ENCODE measurements at regions not wholly inside any gene's neighbourhood (a gene's known extent, or its start where the extent isn't known, plus 50 kb on each side); places are given as distances from the start of the nearest gene placed in this dataset.

DNA sequence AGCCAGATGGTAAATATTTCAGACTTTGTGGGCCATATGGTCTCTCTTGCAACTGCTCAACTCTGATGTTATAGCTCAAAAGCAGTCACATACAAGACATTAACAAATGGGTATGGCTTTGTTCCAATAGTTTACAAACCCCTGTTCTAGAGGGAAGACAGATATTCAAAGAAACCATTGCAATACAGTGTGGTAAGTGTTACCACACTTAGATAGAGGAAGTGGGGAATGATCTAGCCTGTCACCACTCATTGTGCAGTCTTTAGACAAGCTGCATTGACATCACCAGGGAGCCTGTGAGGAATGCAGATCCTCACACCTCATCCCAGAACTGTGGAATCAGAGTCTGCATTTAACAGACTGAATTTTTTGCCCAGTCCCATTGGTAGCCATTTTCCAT is 80.0 kb upstream of the RGS6 start:
- Histone ChIP-seq H3K4me3 (no peak overlapping the region), H3K4me1 (replicated peaks in 1 of 2) (peaks cover 3 to 8% of the 10 kb centered on the region in 2 donors), H3K27ac (no peak overlapping the region)
- in situ Hi-C loops (cut with MboI; ENCODE audit: low pct_unique_long_range_greater_than_20kb in 2 of 9, low sequenced_read_pairs in 9 of 9, unreplicated experiment in 9 of 9): no loop called here
- peak in 5 of 8 experiments; percentile 96 to 98 (median 97) for ATAC-seq (replicated peaks in 6 of 8)

DNA sequence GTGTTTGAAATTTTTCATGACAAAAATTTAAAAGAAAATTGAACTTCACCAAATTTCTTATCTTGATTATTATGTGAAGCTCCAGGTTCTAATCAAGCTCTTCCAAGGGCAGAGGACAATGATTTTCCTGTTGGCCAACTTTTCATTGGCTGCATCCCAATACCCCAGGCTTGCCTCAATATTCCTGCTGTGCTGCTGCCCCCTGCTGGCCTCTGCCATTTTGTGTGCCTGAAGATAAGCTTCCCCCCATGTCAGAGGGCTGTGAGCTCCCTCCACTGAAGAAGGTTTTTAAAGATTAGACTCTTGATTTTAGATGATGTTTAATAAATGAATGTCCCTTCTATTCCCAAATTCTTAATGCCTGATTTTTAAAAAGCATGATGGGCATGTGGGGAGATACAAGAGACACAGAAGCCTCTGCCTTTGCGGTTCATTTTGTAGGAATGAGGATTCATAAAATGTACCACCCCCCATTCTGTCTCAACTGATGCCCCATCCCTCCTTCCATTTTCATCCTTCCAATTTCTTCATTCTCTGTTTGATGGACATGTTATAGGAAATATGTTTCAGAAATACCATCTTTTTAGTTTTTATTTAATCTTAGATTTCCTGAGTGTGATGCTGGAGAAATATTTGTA is 76.7 kb upstream of the RGS6 start:
- 63 to 100% (median 83%) methylated on average over 1 of the region's 1 CpG; no CpG with 5 or more reads in 4 of the 10 experiments for WGBS, 10 experiments

DNA sequence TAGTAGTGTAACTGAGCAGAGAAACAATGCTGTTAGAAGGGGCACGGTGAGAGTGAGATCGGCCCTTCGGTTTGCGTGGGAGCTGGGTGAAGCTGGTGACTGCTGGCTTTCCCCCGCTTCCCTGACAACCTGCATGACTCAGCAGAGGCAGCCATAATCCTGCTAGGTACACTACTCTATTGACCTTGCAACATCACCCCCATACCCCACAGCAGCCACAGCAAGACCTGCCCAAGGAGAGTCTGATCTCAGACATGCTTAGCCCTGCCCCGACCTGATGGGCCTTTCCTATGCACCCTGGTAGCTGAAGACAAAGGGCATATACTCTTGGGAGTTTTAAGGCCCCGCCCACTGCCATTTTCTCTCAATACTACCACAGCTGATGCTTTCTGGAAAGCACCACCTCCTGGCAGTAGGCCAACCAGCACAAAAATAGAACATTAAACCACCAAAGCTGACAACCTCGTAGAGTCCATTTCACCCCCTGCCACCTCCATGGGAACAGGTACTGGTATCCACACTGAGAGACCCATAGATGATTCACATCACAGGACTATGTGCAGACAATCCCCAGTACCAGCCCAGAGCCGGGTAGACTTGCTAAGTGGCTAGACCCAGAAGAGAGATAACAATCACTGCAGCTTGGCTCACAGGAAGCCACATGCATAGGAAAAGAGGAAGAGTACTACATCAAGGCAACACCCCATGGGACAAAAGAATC is 75.9 kb upstream of the RGS6 start:
- in situ Hi-C loops (cut with MboI; ENCODE audit: low pct_unique_long_range_greater_than_20kb in 2 of 9, low sequenced_read_pairs in 9 of 9, unreplicated experiment in 9 of 9): no loop called here
- 55 to 100% (median 78%) methylated on average over 1 to 8 of the region's 9 CpGs; no CpG with 5 or more reads in 5 of the 10 experiments for WGBS, 10 experiments
- no peak overlapping the region for H3K27ac ChIP-seq
- H3K4me3 ChIP-seq: no peak overlapping the region
- peaks cover 3 to 8% of the 10 kb centered on the region in 2 donors for H3K4me1 ChIP-seq (replicated peaks in 1 of 2)
- peak in 4 of 8 experiments; percentile 20 to 51 (median 31) for ATAC-seq (replicated peaks in 6 of 8)

More for the DNA sequence above, 76.7 kb upstream of the RGS6 start:
- Histone ChIP-seq H3K4me3 (no peak overlapping the region), H3K4me1 (replicated peaks in 1 of 2) (peaks cover 3 to 8% of the 10 kb centered on the region in 2 donors), H3K27ac (no peak overlapping the region)
- in situ Hi-C loops (cut with MboI; ENCODE audit: low pct_unique_long_range_greater_than_20kb in 2 of 9, low sequenced_read_pairs in 9 of 9, unreplicated experiment in 9 of 9): no loop called here
- ATAC-seq (replicated peaks in 6 of 8): peak in 3 of 8 experiments; percentile 81 to 88 (median 85)

DNA sequence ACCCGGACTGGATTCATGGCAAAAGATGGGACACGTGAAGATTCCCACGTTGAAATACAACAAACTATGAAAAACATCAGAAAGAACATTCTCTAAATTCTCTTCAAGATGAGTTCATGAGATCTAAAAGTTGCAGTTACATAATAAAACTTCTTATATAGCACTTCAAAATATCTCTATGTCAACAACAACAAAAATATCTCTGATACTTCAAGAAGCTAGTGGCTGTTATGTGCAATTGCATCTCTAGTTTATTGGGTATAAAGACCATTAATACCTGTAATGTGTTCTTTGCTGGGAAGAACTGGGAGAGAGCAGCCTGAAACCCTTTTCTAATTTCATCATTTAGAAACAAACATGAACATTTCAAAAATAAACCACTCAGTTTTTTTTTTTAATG is 69.2 kb upstream of the RGS6 start:
- Histone ChIP-seq H3K4me1 (replicated peaks in 1 of 2) (no peaks in the 10 kb centered on the region), H3K27ac (no peak overlapping the region), H3K4me3 (no peak overlapping the region)
- 0 to 96% (median 60%) methylated on average over 3 of the region's 3 CpGs; no CpG with 5 or more reads in 2 of the 10 experiments for WGBS, 10 experiments
- in situ Hi-C loops (cut with MboI; ENCODE audit: low pct_unique_long_range_greater_than_20kb in 2 of 9, low sequenced_read_pairs in 9 of 9, unreplicated experiment in 9 of 9): no loop called here
- ATAC-seq (replicated peaks in 6 of 8): no peak

DNA sequence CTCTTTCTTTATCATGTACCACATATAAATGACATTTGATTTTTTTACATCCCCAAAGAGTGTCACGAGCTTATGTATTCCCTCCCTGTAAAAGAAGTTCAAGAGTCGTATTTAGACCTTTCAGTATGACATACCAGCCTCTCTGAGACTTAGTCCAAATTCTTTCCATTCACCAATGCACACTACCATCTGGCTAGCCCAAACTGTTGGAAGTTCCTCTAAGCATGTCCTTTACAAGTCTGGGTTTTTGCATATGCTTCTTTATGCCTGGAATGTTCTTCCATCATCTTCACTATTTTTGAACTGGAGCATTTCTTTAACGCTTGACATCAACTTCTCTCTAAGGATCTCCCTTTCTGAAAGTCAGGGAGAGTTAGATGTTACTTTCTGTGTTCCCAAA is 68.5 kb upstream of the RGS6 start:
- no peak overlapping the region for H3K4me3 ChIP-seq
- peak in 2 of 8 experiments; percentile 53 to 62 for ATAC-seq (replicated peaks in 6 of 8)
- 8 to 100% (median 78%) methylated on average over 2 to 3 of the region's 3 CpGs for WGBS, 10 experiments
- no peak overlapping the region for H3K27ac ChIP-seq
- H3K4me1 ChIP-seq (replicated peaks in 1 of 2): no peaks in the 10 kb centered on the region
- in situ Hi-C loops (cut with MboI; ENCODE audit: low pct_unique_long_range_greater_than_20kb in 2 of 9, low sequenced_read_pairs in 9 of 9, unreplicated experiment in 9 of 9): no loop called here

Measured in motor neuron (in vitro differentiated cells).